SK-N-SH (cell line): ENCODE measurements at regions not wholly inside any gene's neighbourhood (a gene's known extent, or its start where the extent isn't known, plus 50 kb on each side); places are given as distances from the start of the nearest gene placed in this dataset.

Experiments used
- CTCF ChIA-PET: fragments of 300-600, 350-600 bp; formaldehyde crosslinking; extraction: SDS; loops from one replicate; lab custom pipeline; 2021; lab: Yijun Ruan, JAX
- POLR2A ChIA-PET: fragments of 350-600 bp; sonication (Branson Sonifier 250); formaldehyde crosslinking; extraction: SDS; loops from one replicate; lab custom pipeline; 2020; ENCODE audit warnings: antibody characterized with exemption, inconsistent platforms; lab: Yijun Ruan, JAX
- DNase-seq: peaks from one replicate; pipeline ENCODE4 v3.0.0; 2012
- H2AFZ ChIP-seq: fragments of 200-600 bp; sonication (generic); 2 replicates; pipeline ENCODE4 v1.8.1; 2016; ENCODE audit warnings: antibody characterized with exemption, mild to moderate bottlenecking, low read depth
- H3F3A ChIP-seq: fragments of 200-600 bp; sonication (generic); replicated peaks from 2 replicates; pipeline ENCODE3; 2016; ENCODE audit warnings: antibody characterized with exemption, mild to moderate bottlenecking; ENCODE audit not compliant: insufficient read depth
- H3K27ac ChIP-seq, 2 experiments: fragments of 200-500 bp in 1 of 2; fragments of 200-600 bp in 1 of 2; sonication (Bioruptor generic) in 1 of 2; sonication (generic), shearing (Covaris generic) in 1 of 2; 2 replicates each; pipeline versions ENCODE4 v1.5.1 to v1.6.1; 2014 to 2016; ENCODE audit warnings: low read depth in 2 of 2, inconsistent platforms in 1 of 2, low read length in 1 of 2, mild to moderate bottlenecking in 1 of 2, mixed read lengths in 1 of 2
- H3K27me3 ChIP-seq: fragments of 200-600 bp; sonication (generic), shearing (Covaris generic); 2 replicates; pipeline ENCODE4 v1.6.1; 2016; ENCODE audit warnings: mixed run types; ENCODE audit not compliant: insufficient read depth
- H3K36me3 ChIP-seq, 2 experiments: fragments of 200-500 bp in 1 of 2; fragments of 200-600 bp in 1 of 2; sonication (Bioruptor generic) in 1 of 2; sonication (generic) in 1 of 2; replicated peaks in 1 of 2; 2 replicates each; pipeline versions ENCODE3 to v1.5.1; 2014 to 2016; ENCODE audit warnings: low read length in 1 of 2, mild to moderate bottlenecking in 1 of 2; ENCODE audit not compliant: insufficient read depth in 2 of 2, control insufficient read depth in 1 of 2
- H3K4me1 ChIP-seq, 2 experiments: fragments of 200-500 bp in 1 of 2; fragments of 200-600 bp in 1 of 2; sonication (Bioruptor generic) in 1 of 2; sonication (generic), shearing (Covaris generic) in 1 of 2; 2 replicates each; pipeline versions ENCODE4 v1.5.1 to v1.6.1; 2014 to 2016; ENCODE audit warnings: low read depth in 1 of 2, low read length in 1 of 2, mixed run types in 1 of 2; ENCODE audit not compliant: insufficient read depth in 2 of 2, control insufficient read depth in 1 of 2
- H3K4me2 ChIP-seq: fragments of 200-600 bp; sonication (generic), shearing (Covaris generic); 2 replicates; pipeline ENCODE4 v1.6.1; 2017; ENCODE audit warnings: mixed run types
- H3K4me3 ChIP-seq, 2 experiments: fragments of 200-500 bp in 1 of 2; fragments of 200-600 bp in 1 of 2; sonication (Bioruptor generic) in 1 of 2; sonication (generic), shearing (Covaris generic) in 1 of 2; 2 replicates each; pipeline versions ENCODE4 v1.5.1 to v1.8.1; 2014 to 2016; ENCODE audit warnings: low read depth in 2 of 2, inconsistent platforms in 1 of 2, low read length in 1 of 2, mild to moderate bottlenecking in 1 of 2, mixed read lengths in 1 of 2, moderate library complexity in 1 of 2
- H3K79me2 ChIP-seq: fragments of 200-600 bp; sonication (generic); 2 replicates; pipeline ENCODE4 v1.8.1; 2017; ENCODE audit warnings: mild to moderate bottlenecking; ENCODE audit not compliant: insufficient read depth
- H3K9ac ChIP-seq: fragments of 200-600 bp; sonication (generic); 2 replicates; pipeline ENCODE4 v1.6.1; 2017; ENCODE audit warnings: mixed run types
- H3K9me2 ChIP-seq: fragments of 200-600 bp; sonication (generic); 2 replicates; pipeline ENCODE4 v1.6.1; 2017; ENCODE audit warnings: mixed run types
- H3K9me3 ChIP-seq: fragments of 200-600 bp; sonication (generic); 2 replicates; pipeline ENCODE4 v1.6.1; 2017; ENCODE audit warnings: mixed run types, mild to moderate bottlenecking, moderate library complexity
- H4K20me1 ChIP-seq: fragments of 200-600 bp; sonication (generic); 2 replicates; pipeline ENCODE4 v1.6.1; 2017; ENCODE audit warnings: mild to moderate bottlenecking, mixed run types; ENCODE audit not compliant: insufficient read depth
- CHD2 ChIP-seq: fragments of 150-350 bp; IDR thresholded peaks from 2 replicates; pipeline ENCODE4 v1.6.1; 2018; ENCODE audit warnings: low read length; ENCODE audit not compliant: partially characterized antibody
- ELF1 ChIP-seq: IDR thresholded peaks from 2 replicates; pipeline ENCODE4 v1.4.0; 2012
- EP300 ChIP-seq, 2 experiments: IDR thresholded peaks; 2 replicates each; pipeline versions ENCODE4 v1.4.0 to v1.6.1; 2012; ENCODE audit warnings: borderline replicate concordance in 1 of 2, low read depth in 1 of 2, low read length in 1 of 2
- EZH2phosphoT487 ChIP-seq: fragments of 200-600 bp; sonication (generic); IDR thresholded peaks from 2 replicates; pipeline ENCODE4 v1.6.1; 2017; ENCODE audit warnings: low read depth, mixed run types, mild to moderate bottlenecking, antibody characterized with exemption, moderate library complexity, borderline replicate concordance
- FOSL2 ChIP-seq: IDR thresholded peaks from 2 replicates; pipeline ENCODE4 v1.4.0; 2012; ENCODE audit warnings: low read depth, mild to moderate bottlenecking, moderate library complexity, borderline replicate concordance
- FOXJ3 ChIP-seq: sonication (generic); formaldehyde crosslinking; IDR thresholded peaks from 2 replicates; pipeline ENCODE4 v1.5.1; 2020; ENCODE audit warnings: mild to moderate bottlenecking, missing genetic modification reagents
- FOXM1 ChIP-seq: IDR thresholded peaks from 2 replicates; pipeline ENCODE4 v1.4.0; 2012; ENCODE audit warnings: low read depth, mild to moderate bottlenecking
- GABPA ChIP-seq: IDR thresholded peaks from 2 replicates; pipeline ENCODE4 v1.4.0; 2012; ENCODE audit warnings: low read depth, mild to moderate bottlenecking
- NFIC ChIP-seq: IDR thresholded peaks from 2 replicates; pipeline ENCODE4 v1.4.0; 2012; ENCODE audit warnings: borderline replicate concordance
- PBX3 ChIP-seq: IDR thresholded peaks from 2 replicates; pipeline ENCODE4; 2012
- RAD21 ChIP-seq: IDR thresholded peaks from 2 replicates; pipeline ENCODE4 v1.6.1; 2012; ENCODE audit warnings: mild to moderate bottlenecking, low read length
- RCOR1 ChIP-seq: fragments of 150-350 bp; IDR thresholded peaks from 2 replicates; pipeline ENCODE4 v1.6.1; 2017; ENCODE audit warnings: antibody characterized with exemption, low read length
- RXRA ChIP-seq: IDR thresholded peaks from 2 replicates; pipeline ENCODE4 v1.4.0; 2012; ENCODE audit warnings: low read depth, mild to moderate bottlenecking, borderline replicate concordance
- SIN3A ChIP-seq: IDR thresholded peaks from 2 replicates; pipeline ENCODE4 v1.6.1; 2012; ENCODE audit warnings: low read depth, mild to moderate bottlenecking, low read length, moderate library complexity, borderline replicate concordance
- SMC3 ChIP-seq: IDR thresholded peaks from 2 replicates; pipeline ENCODE4 v1.6.1; 2012; ENCODE audit warnings: low read depth, low read length, improper control_type of control experiment
- TCF12 ChIP-seq: IDR thresholded peaks from 2 replicates; pipeline ENCODE4 v1.4.0; 2012
- TEAD4 ChIP-seq: IDR thresholded peaks from 2 replicates; pipeline ENCODE4 v1.4.0; 2012; ENCODE audit warnings: mild to moderate bottlenecking, borderline replicate concordance; ENCODE audit not compliant: insufficient read depth
- YY1 ChIP-seq: IDR thresholded peaks from 2 replicates; pipeline ENCODE4 v1.4.0; 2012; ENCODE audit warnings: low read depth, mild to moderate bottlenecking
- WGBS: methylation state at CpG from one replicate; pipeline ENCODE4 v1.1.6; 2017; ENCODE audit warnings: low lambda C conversion rate; 5-methylcytosine and 5-hydroxymethylcytosine counted together
- TF ChIP-seq, protein P1 (sequence below): fragments of 200-600 bp; sonication (generic); IDR thresholded peaks from 2 replicates; pipeline ENCODE4 v1.6.1; 2017; ENCODE audit warnings: antibody characterized with exemption, mild to moderate bottlenecking, moderate library complexity

DNA sequence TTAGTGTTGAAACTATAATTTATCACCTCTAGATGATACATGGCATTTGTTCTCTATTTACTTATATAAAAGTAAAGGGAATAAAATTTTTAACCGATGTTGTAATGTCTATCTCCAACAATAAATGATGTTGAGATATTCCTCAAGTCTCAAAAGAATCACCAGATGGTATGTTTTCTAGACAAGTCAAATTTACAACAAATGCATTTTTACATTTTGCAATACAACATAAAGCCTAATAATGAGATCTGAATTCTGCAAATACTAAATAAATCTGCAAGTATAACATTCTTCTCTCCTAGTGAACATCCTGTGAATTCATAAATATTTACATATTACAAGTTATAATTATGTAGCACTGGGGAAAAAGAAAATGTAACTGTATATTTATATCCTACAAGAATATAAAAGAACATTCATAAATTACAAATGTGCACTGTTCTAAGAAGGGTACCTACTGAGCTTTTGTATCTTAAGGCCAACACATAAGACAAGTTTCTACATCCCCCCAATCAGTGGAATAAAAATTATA lies 1504.4 kb upstream of the ZEB2 start:
- H3K4me3 ChIP-seq, result no peak overlapping the region
- TF ChIP-seq EZH2phosphoT487, result no peak
- TF ChIP-seq RXRA, result no peak
- TF ChIP-seq EP300 (IDR thresholded peaks at IDR 0.05; ENCODE audit: borderline replicate concordance in 1 of 2, low read depth in 1 of 2, low read length in 1 of 2), result no peak
- TF ChIP-seq GABPA, result no peak
- no peak for TF ChIP-seq YY1
- no peak for TF ChIP-seq CHD2
- TF ChIP-seq SMC3, result no peak
- TF ChIP-seq FOSL2, result no peak
- TF ChIP-seq ELF1, result no peak
- no peak for TF ChIP-seq RCOR1
- TF ChIP-seq SIN3A, result no peak
- no peak for TF ChIP-seq FOXM1
- TF ChIP-seq TCF12, result no peak
- TF ChIP-seq, protein P1, sequence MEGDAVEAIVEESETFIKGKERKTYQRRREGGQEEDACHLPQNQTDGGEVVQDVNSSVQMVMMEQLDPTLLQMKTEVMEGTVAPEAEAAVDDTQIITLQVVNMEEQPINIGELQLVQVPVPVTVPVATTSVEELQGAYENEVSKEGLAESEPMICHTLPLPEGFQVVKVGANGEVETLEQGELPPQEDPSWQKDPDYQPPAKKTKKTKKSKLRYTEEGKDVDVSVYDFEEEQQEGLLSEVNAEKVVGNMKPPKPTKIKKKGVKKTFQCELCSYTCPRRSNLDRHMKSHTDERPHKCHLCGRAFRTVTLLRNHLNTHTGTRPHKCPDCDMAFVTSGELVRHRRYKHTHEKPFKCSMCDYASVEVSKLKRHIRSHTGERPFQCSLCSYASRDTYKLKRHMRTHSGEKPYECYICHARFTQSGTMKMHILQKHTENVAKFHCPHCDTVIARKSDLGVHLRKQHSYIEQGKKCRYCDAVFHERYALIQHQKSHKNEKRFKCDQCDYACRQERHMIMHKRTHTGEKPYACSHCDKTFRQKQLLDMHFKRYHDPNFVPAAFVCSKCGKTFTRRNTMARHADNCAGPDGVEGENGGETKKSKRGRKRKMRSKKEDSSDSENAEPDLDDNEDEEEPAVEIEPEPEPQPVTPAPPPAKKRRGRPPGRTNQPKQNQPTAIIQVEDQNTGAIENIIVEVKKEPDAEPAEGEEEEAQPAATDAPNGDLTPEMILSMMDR, result no peak
- TF ChIP-seq, all 33 proteins: peak for 0
- Histone ChIP-seq H3K4me1 (no peaks in the 10 kb centered on the region), H4K20me1 (no peaks in the 10 kb centered on the region), H3K9me2 (no peaks in the 10 kb centered on the region), H3K9me3 (no peaks in the 10 kb centered on the region), H3K79me2 (no peaks in the 10 kb centered on the region), H3K27me3 (no peaks in the 10 kb centered on the region), H2AFZ (no peak overlapping the region), H3K4me2 (no peak overlapping the region), H3K36me3 (no peaks in the 10 kb centered on the region), H3K9ac (no peak overlapping the region), H3F3A (no peaks in the 10 kb centered on the region), H3K27ac (no peak overlapping the region)
- 29% methylated on average over 1 of the region's 1 CpG for WGBS
- ChIA-PET CTCF (no interaction called here), POLR2A (no interaction called here)
- no peak for DNase-seq

GRCh38 chr2:146004462-146004861 lies 1484.5 kb upstream of the ZEB2 start:
- no peaks in the 10 kb centered on the region for H3K36me3 ChIP-seq
- no peaks in the 10 kb centered on the region for H3K9me2 ChIP-seq
- H3K27ac ChIP-seq, result no peak overlapping the region
- H3K9ac ChIP-seq, result no peak overlapping the region
- ChIA-PET POLR2A (no interaction called here), CTCF (no interaction called here)
- H3K9me3 ChIP-seq, result no peaks in the 10 kb centered on the region
- no peaks in the 10 kb centered on the region for H3K4me1 ChIP-seq
- no peak overlapping the region for H2AFZ ChIP-seq
- no peak overlapping the region for H3K4me2 ChIP-seq
- no peaks in the 10 kb centered on the region for H3K27me3 ChIP-seq
- TF ChIP-seq TCF12 (peak; percentile 28; the same call in 1 of the 2 replicates), FOXJ3 (no peak), TEAD4 (peak; percentile 19; the same call in 1 of the 2 replicates), NFIC (peak; percentile 49; the same call in 1 of the 2 replicates), PBX3 (peak; percentile 10; the same call in 1 of the 2 replicates), RAD21 (no peak), FOXM1 (no peak)
- TF ChIP-seq, protein P1, result no peak
- no peak for DNase-seq
- no peaks in the 10 kb centered on the region for H3K79me2 ChIP-seq
- no peaks in the 10 kb centered on the region for H4K20me1 ChIP-seq
- no peaks in the 10 kb centered on the region for H3F3A ChIP-seq
- H3K4me3 ChIP-seq, result no peak overlapping the region
